ENCODE measurements at regions not wholly inside any gene's neighbourhood (a gene's known extent, or its start where the extent isn't known, plus 50 kb on each side); places are given as distances from the start of the nearest gene placed in this dataset.

- BruUV-seq (replicated peaks): no TSS peak
- no peaks in the 10 kb centered on the region for H3K9me3 ChIP-seq
- ChIA-PET POLR2A (no interaction called here), CTCF (no interaction called here)
- peaks cover 8% of the 10 kb centered on the region; the same call in 1 of the 2 replicates for H3K4me1 ChIP-seq
- Mint-ChIP-seq H3K27ac (ENCODE audit: unreplicated experiment) (no peak overlapping the region), H3K27me3 (ENCODE audit: insufficient read depth, unreplicated experiment) (no peaks in the 10 kb centered on the region), H3K4me3 (ENCODE audit: unreplicated experiment) (no peak overlapping the region), H3K4me1 (ENCODE audit: low read depth, unreplicated experiment) (peaks cover 20% of the 10 kb centered on the region), H3K36me3 (ENCODE audit: insufficient read depth, unreplicated experiment) (no peaks in the 10 kb centered on the region), H3K9me3 (ENCODE audit: unreplicated experiment) (peaks cover 25% of the 10 kb centered on the region)
- H3K4me3 ChIP-seq (ENCODE audit: low read depth, low read length): no peak overlapping the region
- intact Hi-C loops (cut with micrococcal nuclease; ENCODE audit: unreplicated experiment): no loop called here
- no peak for TF ChIP-seq CTCF (IDR thresholded peaks at IDR 0.05; ENCODE audit: insufficient read depth in 1 of 2, low read depth in 1 of 2, low read length in 1 of 2, severe bottlenecking in 1 of 2, unreplicated experiment in 1 of 2)
- H3K27me3 ChIP-seq (replicated peaks; ENCODE audit: control insufficient read depth, insufficient read depth, low read length): no peaks in the 10 kb centered on the region
- no peak for DNase-seq
- no peaks in the 10 kb centered on the region for H3K36me3 ChIP-seq (ENCODE audit: control insufficient read depth, insufficient read depth, low read length)
These were observed 150.0 kb upstream of the PLEKHA5 start for GRCh38 chr12:18979401-18980126.

- intact Hi-C loops (cut with micrococcal nuclease; ENCODE audit: unreplicated experiment): no loop called here
- ChIA-PET POLR2A (no interaction called here), CTCF (no interaction called here)
- BruUV-seq (replicated peaks): no TSS peak
- Mint-ChIP-seq H3K9me3 (ENCODE audit: unreplicated experiment) (peaks cover 20% of the 10 kb centered on the region), H3K27me3 (ENCODE audit: insufficient read depth, unreplicated experiment) (no peaks in the 10 kb centered on the region), H3K4me1 (ENCODE audit: low read depth, unreplicated experiment) (peaks cover 12% of the 10 kb centered on the region), H3K27ac (ENCODE audit: unreplicated experiment) (no peak overlapping the region), H3K4me3 (ENCODE audit: unreplicated experiment) (no peak overlapping the region), H3K36me3 (ENCODE audit: insufficient read depth, unreplicated experiment) (no peaks in the 10 kb centered on the region)
- Histone ChIP-seq H3K4me1 (peaks cover 4% of the 10 kb centered on the region; the same call in 1 of the 2 replicates), H3K27me3 (replicated peaks; ENCODE audit: control insufficient read depth, insufficient read depth, low read length) (no peaks in the 10 kb centered on the region), H3K4me3 (ENCODE audit: low read depth, low read length) (no peak overlapping the region), H3K36me3 (ENCODE audit: control insufficient read depth, insufficient read depth, low read length) (no peaks in the 10 kb centered on the region), H3K9me3 (no peaks in the 10 kb centered on the region)
- DNase-seq: no peak
- no peak for TF ChIP-seq CTCF (IDR thresholded peaks at IDR 0.05; ENCODE audit: insufficient read depth in 1 of 2, low read depth in 1 of 2, low read length in 1 of 2, severe bottlenecking in 1 of 2, unreplicated experiment in 1 of 2)
These were observed 147.8 kb upstream of the PLEKHA5 start for GRCh38 chr12:18981732-18982131.

GRCh38 chr12:18982226-18982949, 147.1 kb upstream of the PLEKHA5 start:
- H3K4me1 Mint-ChIP-seq (ENCODE audit: low read depth, unreplicated experiment): peaks cover 7% of the 10 kb centered on the region
- H3K9me3 Mint-ChIP-seq (ENCODE audit: unreplicated experiment): peaks cover 13% of the 10 kb centered on the region
- no peaks in the 10 kb centered on the region for H3K9me3 ChIP-seq
- peaks cover 4% of the 10 kb centered on the region; the same call in 1 of the 2 replicates for H3K4me1 ChIP-seq
- no peak for TF ChIP-seq CTCF (IDR thresholded peaks at IDR 0.05; ENCODE audit: insufficient read depth in 1 of 2, low read depth in 1 of 2, low read length in 1 of 2, severe bottlenecking in 1 of 2, unreplicated experiment in 1 of 2)
- H3K4me3 Mint-ChIP-seq (ENCODE audit: unreplicated experiment): no peak overlapping the region
- intact Hi-C loops (cut with micrococcal nuclease; ENCODE audit: unreplicated experiment): no loop called here
- ChIA-PET POLR2A (no interaction called here), CTCF (no interaction called here)
- no peaks in the 10 kb centered on the region for H3K27me3 ChIP-seq (replicated peaks; ENCODE audit: control insufficient read depth, insufficient read depth, low read length)
- no peaks in the 10 kb centered on the region for H3K36me3 Mint-ChIP-seq (ENCODE audit: insufficient read depth, unreplicated experiment)
- DNase-seq: no peak
- H3K27ac Mint-ChIP-seq (ENCODE audit: unreplicated experiment): peak overlapping the region; percentile 14
- H3K27me3 Mint-ChIP-seq (ENCODE audit: insufficient read depth, unreplicated experiment): no peaks in the 10 kb centered on the region
- BruUV-seq (replicated peaks): no TSS peak
- H3K4me3 ChIP-seq (ENCODE audit: low read depth, low read length): no peak overlapping the region
- H3K36me3 ChIP-seq (ENCODE audit: control insufficient read depth, insufficient read depth, low read length): no peaks in the 10 kb centered on the region
